GM19328 (cell line): ENCODE measurements at regions not wholly inside any gene's neighbourhood (a gene's known extent, or its start where the extent isn't known, plus 50 kb on each side); places are given as distances from the start of the nearest gene placed in this dataset.
"Not testable (repeated sequence)": the region's sequence is repeated elsewhere in the genome, so short reads cannot be mapped to it uniquely, and the experiment has no call there.

Experiments used
- ATAC-seq: cut with Tn5 transposase; IDR thresholded peaks from one replicate; pipeline ENCODE4 v1.9.1; 2021; ENCODE audit warnings: mild to moderate bottlenecking, moderate library complexity; ENCODE audit not compliant: unreplicated experiment

DNA sequence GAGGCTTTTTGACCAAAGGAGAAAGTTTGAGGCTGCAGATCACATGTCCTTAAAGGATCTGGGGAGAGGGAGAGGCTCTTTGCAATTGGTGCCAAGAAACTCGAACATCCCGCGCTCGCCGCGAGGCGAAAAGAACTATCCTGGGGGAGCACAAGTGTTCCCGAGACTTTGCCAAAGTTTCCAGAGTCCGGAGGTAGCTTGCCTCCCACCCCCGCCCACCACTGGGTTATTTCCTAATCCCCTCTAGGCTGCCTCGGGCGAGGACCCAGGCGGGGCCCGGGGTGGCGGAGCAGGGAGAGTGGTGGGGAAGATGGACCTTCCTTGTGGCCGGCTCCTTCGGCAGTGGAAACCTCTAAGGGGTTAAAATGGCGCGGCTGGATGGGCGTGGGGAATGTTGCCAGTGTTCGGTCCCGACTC, 114.5 kb downstream of the KCNRG start:
- ATAC-seq = no peak

DNA sequence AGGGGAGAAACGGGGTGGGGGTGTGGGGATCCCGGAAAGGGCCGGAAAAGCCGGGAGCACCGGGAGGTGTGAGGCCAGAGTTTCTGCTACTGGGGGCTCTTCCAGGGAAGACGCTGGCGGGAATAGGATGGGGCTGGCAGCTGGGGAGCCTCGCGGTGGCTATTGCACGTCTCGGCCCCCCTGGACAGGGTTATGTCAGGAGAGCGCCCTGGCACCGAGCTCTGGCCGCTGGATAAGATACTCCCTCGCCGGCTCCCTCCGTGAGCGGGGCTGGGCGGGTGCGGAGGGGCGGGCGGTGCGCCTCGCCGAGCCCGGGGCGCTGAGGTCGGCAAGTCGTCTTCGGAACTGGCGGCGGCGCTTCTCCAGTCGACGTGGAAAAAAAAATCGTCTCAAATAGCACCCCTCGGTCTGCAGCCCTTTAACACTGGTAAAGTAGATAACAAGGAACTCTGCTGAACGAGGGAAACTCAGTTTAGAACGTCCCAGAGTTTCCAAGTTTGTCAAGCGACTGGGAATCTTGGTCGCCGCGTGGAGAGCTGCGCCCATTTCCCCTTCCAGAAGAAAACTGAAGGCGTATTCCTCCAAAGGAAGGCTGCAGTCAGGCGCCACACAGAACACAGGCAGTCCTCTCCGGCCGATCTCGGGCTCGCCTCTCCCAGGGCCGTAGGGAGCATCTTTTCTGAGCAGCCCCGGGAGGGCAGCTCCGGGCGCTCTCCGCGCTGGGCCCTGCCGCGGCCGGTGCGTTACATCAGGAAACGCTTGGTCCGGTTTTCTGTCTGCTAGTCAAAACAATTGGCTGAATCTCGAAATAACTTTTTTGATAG, 115.1 kb downstream of the KCNRG start:
- ATAC-seq = no peak

DNA sequence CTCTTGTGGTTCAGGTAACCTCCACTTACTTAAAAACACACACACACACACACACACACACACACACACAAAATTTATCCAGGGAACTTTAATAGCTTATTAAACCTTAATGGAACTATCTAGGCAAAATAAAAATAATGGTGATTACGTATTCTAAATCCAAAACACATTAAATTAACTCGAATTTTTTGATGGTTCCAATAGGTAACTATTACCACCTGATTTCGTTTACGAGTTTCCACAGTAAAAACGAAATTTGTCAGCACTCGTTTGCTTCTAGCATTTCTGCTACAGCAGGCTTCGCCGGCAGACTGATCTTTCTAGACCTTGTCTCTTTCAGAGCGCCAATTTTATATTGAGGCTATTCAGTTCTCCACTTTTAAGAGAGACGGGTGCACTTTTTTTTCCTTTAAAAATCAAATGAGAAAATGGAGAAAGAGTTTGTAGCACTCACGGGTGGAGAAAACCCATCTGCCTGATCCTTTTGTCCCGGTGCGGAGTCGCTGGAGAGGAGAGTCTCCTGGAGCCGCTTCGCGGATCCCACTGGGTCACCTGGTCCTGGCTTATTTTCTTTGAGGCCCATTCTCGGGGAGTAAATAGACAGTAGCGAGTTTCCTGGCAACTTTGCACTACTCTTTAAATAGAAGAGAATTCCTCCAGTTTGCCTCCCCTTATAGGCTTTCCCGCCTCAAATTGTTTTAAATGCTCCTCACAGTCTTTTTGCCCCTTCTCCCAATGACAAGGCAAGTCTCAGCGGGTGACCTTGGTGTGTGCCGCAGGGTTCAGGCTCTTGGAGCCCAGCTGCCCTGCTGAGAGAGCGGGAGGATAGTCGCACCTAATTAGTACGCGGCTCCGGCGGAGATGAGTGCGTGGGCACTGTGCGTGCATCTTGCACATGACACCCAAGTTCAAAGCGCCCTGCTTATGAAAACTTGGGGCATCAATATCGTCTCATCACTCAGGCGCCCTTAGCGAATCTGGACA, 117.0 kb downstream of the KCNRG start:
- ATAC-seq = no peak

DNA sequence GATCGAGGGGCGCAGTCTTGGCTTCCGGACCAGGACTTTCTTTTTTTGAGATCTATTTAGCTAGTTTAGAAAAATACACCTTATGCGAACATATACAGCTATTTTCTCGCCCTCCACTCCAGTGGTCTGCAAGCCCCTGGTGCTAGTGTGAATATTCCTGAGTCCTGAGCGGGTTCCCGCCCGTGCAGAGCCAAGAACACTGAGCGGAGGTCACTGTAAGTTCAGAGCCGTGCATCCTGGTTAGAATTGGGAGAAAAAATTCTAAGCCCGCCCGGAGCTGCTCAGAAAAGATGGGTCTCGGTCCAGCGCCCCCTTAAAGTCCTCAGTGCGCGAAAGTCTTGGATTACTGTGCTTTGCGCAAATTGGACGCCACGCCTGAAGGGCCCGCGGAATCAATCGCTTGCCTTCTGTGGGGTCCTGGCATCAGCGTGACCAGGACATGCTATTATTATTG, 117.7 kb downstream of the KCNRG start:
- no peak for ATAC-seq

DNA sequence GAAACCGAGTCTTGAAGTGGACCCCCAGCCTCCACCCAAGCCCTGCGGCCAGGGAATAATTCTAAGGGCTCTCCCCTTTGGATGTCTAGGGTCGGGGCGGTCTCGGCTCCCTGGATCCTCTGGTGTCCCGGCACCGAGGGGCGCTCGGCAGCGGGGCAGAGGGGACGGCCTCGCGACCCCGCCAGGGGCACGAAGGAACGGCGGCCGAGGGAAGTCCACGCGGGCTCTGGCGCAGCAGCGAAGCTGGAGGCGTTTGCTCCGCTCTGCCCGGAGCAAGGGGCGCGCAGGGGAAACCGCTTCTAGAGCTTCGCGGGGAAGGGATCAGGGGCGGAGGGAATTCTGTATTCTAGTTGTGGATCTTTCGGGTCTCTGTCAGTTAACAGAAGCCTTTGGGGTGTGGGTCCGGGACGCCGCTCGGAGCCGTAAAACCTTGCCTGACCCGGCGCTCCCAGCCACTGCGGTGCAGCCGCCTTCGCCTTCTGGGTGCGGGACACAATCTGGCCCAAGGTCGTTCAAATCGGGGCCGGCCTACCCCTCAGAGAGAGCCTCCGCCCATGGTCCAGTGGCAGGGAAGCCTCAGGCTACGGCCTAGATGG, 118.2 kb downstream of the KCNRG start:
- ATAC-seq = no peak

DNA sequence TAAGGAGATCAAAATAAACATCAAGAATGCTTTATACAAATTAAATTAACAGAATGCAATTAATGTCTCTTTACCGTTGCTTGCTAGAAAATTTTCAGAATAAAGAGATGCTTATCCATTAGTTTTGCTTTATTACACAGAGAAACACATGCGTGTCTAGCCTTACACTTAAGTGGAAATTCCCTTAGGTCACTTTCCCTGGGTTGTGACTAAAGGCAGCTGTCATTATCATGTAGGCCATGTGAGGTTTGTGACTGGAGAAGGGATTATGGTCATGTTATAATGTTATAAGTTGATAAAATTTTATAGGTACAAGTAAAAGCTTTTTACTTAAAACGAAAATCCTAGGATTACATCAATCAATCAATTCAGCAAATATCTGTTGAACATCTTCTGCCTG, 121.0 kb downstream of the KCNRG start:
- ATAC-seq = no peak

DNA sequence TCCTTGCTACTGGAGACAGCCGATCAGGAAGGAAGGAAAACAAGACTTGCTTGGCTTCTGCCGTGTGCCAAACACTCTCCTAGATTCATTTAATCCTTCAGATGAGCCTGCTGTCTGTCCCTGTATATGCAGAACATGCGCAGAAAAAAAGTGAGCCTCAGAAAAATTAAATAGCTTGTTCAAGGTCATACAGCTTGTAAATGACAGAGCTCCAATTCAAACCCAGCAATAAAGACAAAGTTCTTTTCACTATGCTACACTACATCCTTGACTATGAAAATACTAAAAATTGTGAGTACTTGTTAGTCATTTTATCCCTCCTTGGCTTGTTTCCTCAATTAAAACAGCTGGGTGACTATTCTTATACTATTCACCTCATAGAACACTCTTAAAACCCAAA, 121.4 kb downstream of the KCNRG start:
- ATAC-seq = no peak

DNA sequence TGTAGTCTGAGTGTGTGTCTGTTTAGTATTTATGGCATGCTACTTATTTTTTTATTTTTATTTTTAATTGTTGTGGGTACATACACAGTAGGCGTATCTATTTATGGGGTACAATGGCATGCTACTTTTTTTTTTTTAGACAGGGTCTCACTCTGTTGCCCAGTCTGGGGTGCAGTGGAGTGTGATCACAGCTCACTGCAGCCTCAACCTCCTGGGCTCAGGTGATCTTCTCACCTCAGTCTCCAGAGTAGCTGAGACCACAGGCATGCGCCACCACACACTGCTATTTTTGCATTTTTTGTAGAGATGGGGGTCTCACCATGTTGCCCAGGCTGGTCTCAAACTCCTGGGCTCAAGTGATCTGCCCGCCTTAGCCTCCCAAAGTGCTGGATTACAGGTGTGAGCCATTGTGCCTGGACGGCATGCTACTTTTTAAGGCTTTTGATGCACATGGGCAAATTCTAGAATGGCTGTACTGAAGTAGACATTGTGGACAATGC, 124.2 kb downstream of the KCNRG start:
- ATAC-seq = not testable (repeated sequence)

DNA sequence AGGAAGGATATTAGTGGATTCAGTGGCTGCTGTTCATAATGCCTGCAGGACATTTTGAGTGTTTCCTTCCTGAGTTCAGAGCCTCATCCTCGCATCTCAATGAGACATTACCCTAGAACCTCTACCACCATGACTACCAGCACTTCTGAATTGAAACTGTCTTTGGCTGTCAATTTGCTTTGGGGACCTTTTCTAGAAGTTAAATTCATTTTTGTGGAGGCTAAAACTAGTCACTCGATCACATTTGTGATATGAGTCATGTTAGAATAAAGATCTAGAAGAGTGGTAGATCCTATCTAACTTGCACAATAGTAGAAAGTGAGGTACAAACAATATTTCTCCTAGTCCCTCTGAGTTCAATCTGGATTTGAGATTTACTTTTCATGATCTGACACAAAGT, 124.9 kb downstream of the KCNRG start:
- ATAC-seq = no peak

DNA sequence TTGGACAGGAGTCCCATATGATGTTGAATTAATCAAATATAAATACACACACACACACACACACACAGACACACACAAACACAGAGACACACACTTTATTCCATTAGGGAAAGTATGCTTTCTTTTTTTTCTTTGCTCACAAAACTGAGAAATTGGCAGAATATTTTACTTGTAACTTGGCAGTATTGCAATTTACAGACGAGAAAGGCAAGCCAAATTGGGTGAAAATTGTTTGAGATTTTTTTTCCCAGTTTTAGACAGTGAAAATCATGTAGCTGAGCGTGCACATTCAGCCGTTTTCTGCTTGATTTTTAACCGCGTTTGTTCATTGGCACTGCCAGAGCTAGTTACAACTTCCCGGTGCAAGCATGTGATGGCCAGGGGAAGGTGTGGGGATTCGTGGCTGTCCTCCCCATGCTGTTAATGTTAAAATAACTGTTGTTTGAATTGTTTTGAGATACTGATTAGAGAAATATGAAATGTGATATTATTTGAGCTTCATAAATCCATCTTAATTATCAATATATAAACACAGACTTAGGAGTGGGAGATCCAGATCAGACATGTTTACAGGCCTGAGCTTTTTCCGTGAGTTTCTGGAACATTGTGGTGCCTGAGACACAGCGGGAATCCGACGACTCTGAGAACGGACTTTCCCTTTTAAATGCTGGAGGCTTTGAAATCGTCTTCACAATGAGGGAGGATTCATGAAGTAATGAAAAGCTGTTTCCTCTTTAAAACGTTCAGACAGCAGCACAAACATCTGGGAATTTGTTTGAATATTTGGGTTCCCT, 125.5 kb downstream of the KCNRG start:
- ATAC-seq = no peak

DNA sequence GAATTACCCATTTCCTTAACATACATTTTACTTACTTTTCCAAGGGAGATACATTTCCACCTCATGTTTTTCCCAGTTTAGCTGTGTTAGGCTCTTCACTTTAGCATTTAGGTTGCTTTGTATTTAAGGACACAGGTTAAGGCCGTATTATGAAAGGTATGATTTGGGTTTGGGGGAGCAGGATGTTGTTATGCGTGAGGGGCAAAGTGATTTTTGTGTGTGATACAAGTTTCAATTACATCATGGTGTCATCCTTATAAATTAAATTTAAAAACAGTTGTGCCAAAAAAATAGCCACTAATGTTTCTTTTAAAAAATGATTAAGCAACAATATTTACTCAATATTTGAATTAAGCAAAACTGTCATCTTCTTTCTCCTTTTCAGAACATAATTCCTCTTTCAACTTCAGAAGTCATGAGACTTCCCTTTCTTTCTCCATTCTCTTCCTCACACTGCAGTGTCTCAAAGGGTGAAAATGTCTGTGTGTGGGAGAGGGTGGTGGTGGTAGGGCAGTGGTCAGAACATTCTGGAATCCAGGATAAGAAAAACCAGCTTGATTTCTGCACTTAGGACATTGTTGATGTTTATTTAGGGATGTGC, 126.2 kb downstream of the KCNRG start:
- no peak for ATAC-seq

DNA sequence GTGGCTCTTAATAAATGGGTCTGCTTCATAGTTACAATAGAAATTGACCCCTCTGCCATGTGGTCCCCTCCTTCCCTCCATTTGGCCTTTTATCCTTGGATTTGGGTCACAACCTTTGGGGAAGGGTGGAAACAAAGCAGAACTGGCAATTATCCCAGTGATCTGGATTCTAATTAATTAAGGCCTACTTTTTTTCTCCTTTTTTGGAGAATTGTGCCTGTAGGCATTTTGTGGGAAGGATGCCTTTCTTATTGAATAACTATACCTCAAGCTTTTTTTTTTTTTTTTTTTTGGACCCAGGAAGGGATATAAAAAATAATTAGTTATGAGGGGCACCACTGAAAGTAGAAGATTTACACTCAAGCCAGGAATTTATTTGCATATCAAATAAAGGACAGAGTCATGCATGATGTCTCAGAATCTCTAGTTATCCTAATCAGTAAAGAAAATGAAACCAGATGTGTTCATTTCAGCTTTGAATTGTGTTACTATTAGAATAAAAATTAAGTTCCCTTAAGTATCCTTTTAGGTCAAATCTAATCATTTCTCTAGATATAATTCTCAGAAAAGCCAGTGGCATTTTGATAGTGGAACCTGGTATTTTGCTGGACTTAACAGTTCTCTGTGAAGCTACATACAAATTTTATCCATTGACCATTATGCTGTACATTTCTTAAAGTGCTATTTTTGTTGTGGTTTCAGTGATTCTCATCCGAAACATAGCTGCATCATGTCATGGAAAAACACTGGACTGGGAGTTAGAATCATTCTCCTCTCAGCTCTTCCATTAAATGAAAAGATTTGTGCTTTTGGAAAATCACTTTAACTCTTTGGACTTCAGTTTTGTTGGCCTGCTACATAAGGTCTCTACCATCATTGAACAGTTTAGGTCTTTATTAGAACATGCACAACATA, 129.3 kb downstream of the KCNRG start:
- ATAC-seq = no peak

DNA sequence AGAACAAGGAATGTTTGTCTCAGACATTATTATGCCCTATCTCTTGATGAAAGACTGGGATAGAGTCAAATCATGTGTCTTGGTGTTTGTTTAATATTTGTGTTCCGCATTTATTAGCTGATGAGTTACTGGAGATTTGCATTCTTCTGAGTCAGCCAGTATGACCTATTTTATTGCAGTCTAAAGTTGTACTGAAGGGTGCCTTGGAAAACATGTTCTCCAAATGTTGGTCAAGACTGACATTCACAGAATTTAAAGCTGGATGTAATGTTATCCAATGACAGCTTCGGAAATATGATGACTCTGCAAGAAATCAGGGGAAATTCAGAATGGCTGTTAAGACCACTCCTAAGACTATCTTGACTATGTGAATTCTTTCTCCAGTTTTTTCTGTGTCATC, 134.0 kb downstream of the KCNRG start:
- no peak for ATAC-seq

DNA sequence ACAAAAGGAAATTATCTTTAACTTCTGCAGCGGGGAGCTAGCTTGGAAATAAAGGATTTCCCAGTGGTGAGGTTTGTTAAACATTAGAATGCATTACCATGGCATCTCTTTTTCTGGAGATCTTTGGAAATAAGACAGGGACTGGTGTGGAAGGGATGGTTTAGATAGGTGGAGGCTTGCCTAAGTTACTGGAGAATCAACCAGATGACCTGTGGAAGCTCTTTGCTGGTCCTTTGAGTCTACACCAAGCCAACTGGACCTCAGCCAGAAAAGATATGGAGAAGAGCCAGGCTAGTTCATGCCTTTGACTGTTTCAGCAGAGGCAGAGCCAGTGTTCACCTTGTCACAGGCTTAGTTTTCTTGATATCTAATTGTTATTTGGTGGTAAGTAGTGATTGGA, 134.7 kb downstream of the KCNRG start:
- ATAC-seq = no peak

DNA sequence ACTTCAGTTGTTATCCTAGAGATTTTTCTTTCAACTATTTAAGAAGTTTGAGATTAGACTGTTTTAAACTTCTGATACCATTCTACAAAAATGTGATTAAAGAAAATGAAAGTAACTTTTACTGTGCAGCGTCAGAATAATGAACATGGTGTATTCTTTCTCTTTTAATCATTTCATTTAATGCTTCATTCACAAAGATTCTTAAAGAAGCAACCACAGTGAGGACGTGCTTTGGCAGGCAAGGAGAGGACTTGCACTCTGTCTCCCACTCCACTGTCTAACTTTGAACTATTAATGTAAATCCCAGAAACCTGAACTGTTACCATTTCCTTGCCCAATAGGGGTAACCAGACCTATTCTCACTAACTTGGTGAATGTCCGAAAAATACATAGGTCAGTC, 137.0 kb downstream of the KCNRG start:
- ATAC-seq = no peak

DNA sequence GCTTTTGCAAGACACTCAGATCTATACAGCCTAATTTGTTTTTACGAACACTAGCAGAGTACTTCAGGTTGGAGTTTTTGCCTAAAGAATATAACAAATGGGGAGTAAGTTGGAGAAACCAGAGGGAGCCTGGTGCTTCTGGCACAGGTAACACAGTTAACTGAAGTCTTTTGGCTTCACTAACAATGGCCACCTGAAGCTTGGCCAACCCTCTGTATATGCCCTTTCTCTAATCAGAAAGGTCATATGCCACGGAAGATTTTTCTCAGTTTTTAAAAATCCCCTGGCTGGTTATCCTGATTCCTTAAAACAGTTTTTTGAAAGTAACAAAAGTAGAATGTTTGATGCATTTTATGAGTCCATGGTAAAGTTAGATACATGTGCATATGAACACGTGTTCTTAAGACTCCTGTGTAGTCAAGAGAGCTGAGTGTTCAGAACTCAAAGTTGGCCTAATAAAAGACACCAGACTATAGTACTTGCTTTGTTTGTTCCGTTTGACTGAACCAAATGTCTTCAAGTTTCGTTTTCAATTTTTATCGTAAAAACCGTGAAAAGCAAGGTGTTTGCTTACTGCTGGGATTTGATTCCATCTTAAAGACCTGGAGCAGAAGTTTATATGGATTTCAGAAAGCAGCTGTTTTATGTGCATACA, 137.5 kb downstream of the KCNRG start:
- ATAC-seq = no peak

DNA sequence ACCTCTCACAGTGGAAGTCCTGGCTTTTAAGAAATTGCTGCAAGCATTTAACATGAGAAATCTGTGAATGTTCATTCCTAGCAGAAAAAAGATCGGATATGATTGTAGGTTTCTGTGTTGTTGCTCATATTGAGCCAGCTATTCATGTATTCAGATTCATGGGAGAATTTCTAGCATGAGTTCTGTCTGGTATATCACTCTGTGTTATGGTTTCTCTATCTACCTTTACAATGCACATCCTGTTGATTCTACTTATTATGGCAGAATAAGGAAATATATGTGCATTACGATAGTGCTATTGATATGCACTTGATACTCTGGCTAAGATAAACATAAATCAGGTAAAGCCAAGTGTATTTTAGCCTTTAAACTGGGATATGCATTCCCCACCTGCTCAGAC, 138.2 kb downstream of the KCNRG start:
- no peak for ATAC-seq

DNA sequence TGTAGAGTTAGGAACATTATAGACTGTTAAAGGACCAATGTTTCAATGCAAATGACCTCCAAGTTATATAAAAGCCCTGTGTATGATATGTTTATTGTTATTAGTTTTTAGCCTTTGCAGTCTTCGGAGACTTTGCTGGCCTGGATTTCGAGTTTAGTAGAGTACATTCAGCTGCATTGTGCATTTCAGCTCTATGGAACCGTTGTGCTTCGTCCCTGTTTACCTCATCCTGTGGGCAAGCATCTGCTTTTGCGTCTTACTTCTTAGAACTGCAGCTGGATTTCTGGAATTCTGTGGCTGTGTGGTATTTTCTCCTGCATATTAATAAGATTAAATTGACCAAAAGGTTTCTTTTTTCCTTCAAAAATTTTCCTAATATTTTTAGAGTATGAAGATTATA, 138.6 kb downstream of the KCNRG start:
- no peak for ATAC-seq
